Hepatocyte (in vitro differentiated cells): ENCODE measurements at regions not wholly inside any gene's neighbourhood (a gene's known extent, or its start where the extent isn't known, plus 50 kb on each side); places are given as distances from the start of the nearest gene placed in this dataset.

Experiments
- EZH2 ChIP-seq: fragments of 200-600 bp; sonication (generic); IDR thresholded peaks from 2 replicates; pipeline ENCODE4 v1.6.1; 2016; ENCODE audit warnings: antibody characterized with exemption, mild to moderate bottlenecking, borderline replicate concordance
- EZH2phosphoT487 ChIP-seq: fragments of 200-600 bp; sonication (generic); IDR thresholded peaks from one replicate; pipeline ENCODE4 v1.6.1; 2018; ENCODE audit warnings: antibody characterized with exemption, mild to moderate bottlenecking, low read depth, moderate library complexity; ENCODE audit not compliant: unreplicated experiment, severe bottlenecking
- TF ChIP-seq, protein P1 (sequence below): fragments of 200-600 bp; sonication (generic); IDR thresholded peaks from 2 replicates; pipeline ENCODE4 v1.5.1; 2016; ENCODE audit warnings: antibody characterized with exemption, mild to moderate bottlenecking; ENCODE audit not compliant: poor library complexity

DNA sequence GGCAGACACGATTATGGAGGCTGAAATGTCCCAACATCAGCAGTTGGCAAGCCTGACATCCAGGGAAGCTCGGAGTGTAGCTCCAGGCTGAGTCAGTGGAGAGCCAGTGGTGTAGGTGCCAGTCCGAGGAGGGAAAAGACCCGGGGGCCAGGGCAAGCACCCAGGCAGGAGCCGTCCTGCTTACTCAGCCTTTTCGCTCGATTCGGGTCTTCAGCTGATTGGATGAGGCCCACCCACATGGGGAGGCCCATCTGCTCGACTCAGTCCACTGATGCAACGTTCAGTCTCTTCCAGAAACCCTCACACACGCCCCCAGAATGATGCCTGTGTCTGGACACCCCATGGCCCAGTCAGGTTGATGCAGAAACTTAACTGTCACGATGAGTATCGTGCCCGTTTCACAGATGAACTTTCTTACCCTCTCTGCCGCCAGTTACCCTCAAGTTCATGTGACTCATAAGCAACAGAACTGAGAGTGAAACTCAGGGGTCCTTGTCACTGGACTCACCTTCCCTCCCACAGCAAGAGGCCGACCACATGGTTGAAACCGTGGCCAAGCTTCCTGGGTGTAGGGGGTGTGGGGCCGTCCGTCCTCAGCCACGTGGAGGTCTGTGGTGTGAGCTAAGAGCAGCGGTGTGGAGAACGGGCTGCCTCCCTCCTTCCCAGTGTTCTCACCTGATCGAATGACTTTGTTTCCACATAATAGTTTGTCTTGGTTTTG is 197.4 kb upstream of the HDAC4 start:
- TF ChIP-seq, protein P1, sequence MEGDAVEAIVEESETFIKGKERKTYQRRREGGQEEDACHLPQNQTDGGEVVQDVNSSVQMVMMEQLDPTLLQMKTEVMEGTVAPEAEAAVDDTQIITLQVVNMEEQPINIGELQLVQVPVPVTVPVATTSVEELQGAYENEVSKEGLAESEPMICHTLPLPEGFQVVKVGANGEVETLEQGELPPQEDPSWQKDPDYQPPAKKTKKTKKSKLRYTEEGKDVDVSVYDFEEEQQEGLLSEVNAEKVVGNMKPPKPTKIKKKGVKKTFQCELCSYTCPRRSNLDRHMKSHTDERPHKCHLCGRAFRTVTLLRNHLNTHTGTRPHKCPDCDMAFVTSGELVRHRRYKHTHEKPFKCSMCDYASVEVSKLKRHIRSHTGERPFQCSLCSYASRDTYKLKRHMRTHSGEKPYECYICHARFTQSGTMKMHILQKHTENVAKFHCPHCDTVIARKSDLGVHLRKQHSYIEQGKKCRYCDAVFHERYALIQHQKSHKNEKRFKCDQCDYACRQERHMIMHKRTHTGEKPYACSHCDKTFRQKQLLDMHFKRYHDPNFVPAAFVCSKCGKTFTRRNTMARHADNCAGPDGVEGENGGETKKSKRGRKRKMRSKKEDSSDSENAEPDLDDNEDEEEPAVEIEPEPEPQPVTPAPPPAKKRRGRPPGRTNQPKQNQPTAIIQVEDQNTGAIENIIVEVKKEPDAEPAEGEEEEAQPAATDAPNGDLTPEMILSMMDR = no peak
- no peak for TF ChIP-seq EZH2
- TF ChIP-seq EZH2phosphoT487 = no peak
